K562 (cell line): ENCODE measurements at regions not wholly inside any gene's neighbourhood (a gene's known extent, or its start where the extent isn't known, plus 50 kb on each side); places are given as distances from the start of the nearest gene placed in this dataset.
A peak's percentile ranks its signal among the peaks of the same experiment; 100 is the strongest.

ENCODE experiments used
- ATAC-seq: fragments of 200-7000 bp; cut with Tn5 transposase; 3 replicates; pipeline ENCODE4 v1.9.1; 2020; ENCODE audit warnings: moderate library complexity
- BruUV-seq: library from RNA; stranded (reverse); fragments of 400-500 nt; replicated peaks from 2 replicates; lab custom pipeline; 2021; lab: Mats Ljungman, UMichigan
- CTCF ChIA-PET: fragments of 300-600 bp; formaldehyde crosslinking; extraction: SDS; loops from one replicate; lab custom pipeline; 2021; ENCODE audit warnings: low intra/inter-chr PET ratio; lab: Yijun Ruan, JAX
- POLR2A ChIA-PET: fragments of 300-600, 350-650 bp; sonication (Branson Sonifier 250); formaldehyde crosslinking; extraction: SDS; loops from one replicate; lab custom pipeline; 2021; ENCODE audit warnings: antibody characterized with exemption, inconsistent platforms; lab: Yijun Ruan, JAX
- DNase-seq, 4 experiments: peaks; one replicate each; pipeline versions ENCODE4 v3.0.0 to v3.0.0-alpha.2; 2011 to 2018; ENCODE audit warnings: low spot score in 3 of 4, mixed read lengths in 3 of 4; ENCODE audit errors: extremely low read depth in 1 of 4
- FAIRE-seq: peaks from 2 replicates; lab custom pipeline; 2011; peaks lifted over from hg19 to GRCh38; lab: Jason Lieb, UNC
- H2AFZ ChIP-seq: 2 replicates; pipeline ENCODE4 v1.6.0; 2011; ENCODE audit warnings: low read depth, low read length, control low read depth, inconsistent platforms
- H3K27ac ChIP-seq: fragments of 200-600 bp; 3 replicates; pipeline ENCODE4 v1.8.0; 2011; ENCODE audit warnings: low read depth, mild to moderate bottlenecking, control low read depth, inconsistent platforms, low read length, moderate library complexity, mixed read lengths; ENCODE audit errors: extremely low read depth
- H3K27me3 ChIP-seq, 2 experiments: fragments of 300-600 bp in 1 of 2; 2 replicates in 1 of 2; 3 replicates in 1 of 2; pipeline versions ENCODE4 v1.6.0 to v1.8.0; 2011; ENCODE audit warnings: inconsistent platforms in 2 of 2, low read length in 2 of 2, mild to moderate bottlenecking in 1 of 2, mixed read lengths in 1 of 2, moderate library complexity in 1 of 2; ENCODE audit not compliant: control insufficient read depth in 2 of 2, insufficient read depth in 2 of 2
- H3K36me3 ChIP-seq: fragments of 300-600 bp; 3 replicates; pipeline ENCODE4 v1.8.0; 2011; ENCODE audit warnings: mild to moderate bottlenecking, low read length, inconsistent platforms; ENCODE audit not compliant: control insufficient read depth, insufficient read depth
- H3K4me1 ChIP-seq, 2 experiments: fragments of 200-600 bp in 1 of 2; replicated peaks in 1 of 2; 2 replicates in 1 of 2; 3 replicates in 1 of 2; pipeline versions ENCODE4 v1.5.1 to v1.8.0; 2011; ENCODE audit warnings: inconsistent platforms in 2 of 2, low read length in 2 of 2, mild to moderate bottlenecking in 1 of 2, mixed read lengths in 1 of 2, moderate library complexity in 1 of 2; ENCODE audit not compliant: control insufficient read depth in 2 of 2, insufficient read depth in 2 of 2
- H3K4me2 ChIP-seq: 2 replicates; pipeline ENCODE4 v1.6.1; 2011; ENCODE audit warnings: low read length, control low read depth, inconsistent platforms, mixed read lengths; ENCODE audit not compliant: insufficient read depth
- H3K4me3 ChIP-seq: fragments of 200-600 bp; sonication (generic), shearing (Covaris generic); 2 replicates; pipeline ENCODE4 v1.5.1; 2016; ENCODE audit warnings: control low read depth, inconsistent platforms
- H3K79me2 ChIP-seq: fragments of 200-600 bp; 3 replicates; pipeline ENCODE4 v1.8.0; 2011; ENCODE audit warnings: low read length, inconsistent platforms; ENCODE audit not compliant: control insufficient read depth, insufficient read depth
- H3K9ac ChIP-seq, 2 experiments: 2 replicates each; pipeline versions ENCODE4 v1.6.0 to v1.6.1; 2011; ENCODE audit warnings: low read depth in 2 of 2, low read length in 2 of 2, control low read depth in 1 of 2, inconsistent platforms in 1 of 2, mild to moderate bottlenecking in 1 of 2, mixed read lengths in 1 of 2; ENCODE audit not compliant: insufficient read depth in 1 of 2
- H3K9me1 ChIP-seq: one replicate; pipeline ENCODE4 v1.6.0; 2011; ENCODE audit warnings: inconsistent platforms, mild to moderate bottlenecking, low read length, moderate library complexity; ENCODE audit not compliant: control insufficient read depth, insufficient read depth
- H3K9me3 ChIP-seq: replicated peaks from 2 replicates; pipeline ENCODE4 v1.5.1; 2011; ENCODE audit warnings: low read depth, low read length, inconsistent platforms; ENCODE audit not compliant: control insufficient read depth, insufficient read depth
- H4K20me1 ChIP-seq: replicated peaks from 2 replicates; pipeline ENCODE4 v1.6.1; 2011; ENCODE audit warnings: low read length, inconsistent platforms, mixed read lengths; ENCODE audit not compliant: control insufficient read depth, insufficient read depth
- BHLHE40 ChIP-seq: IDR thresholded peaks from 2 replicates; pipeline ENCODE4 v1.6.1; 2011; ENCODE audit warnings: low read length, improper control_type of control experiment
- CC2D1A ChIP-seq: fragments of 450-650 bp; IDR thresholded peaks from 2 replicates; pipeline ENCODE4 v1.6.1; 2017; ENCODE audit warnings: mild to moderate bottlenecking
- ELF1 ChIP-seq: fragments of 200-800 bp; sonication (Bioruptor generic); IDR thresholded peaks from 2 replicates; pipeline ENCODE4 v1.6.1; 2016; ENCODE audit warnings: missing genetic modification characterization, missing compliant biosample characterization
- ESRRB ChIP-seq: fragments of 250-450 bp; sonication (Bioruptor Pico); IDR thresholded peaks from 2 replicates; pipeline ENCODE4 v1.5.0; 2020; ENCODE audit warnings: mild to moderate bottlenecking, moderate library complexity, borderline replicate concordance
- FOXK1 ChIP-seq: sonication (generic); formaldehyde crosslinking; IDR thresholded peaks from 2 replicates; pipeline ENCODE4 v1.8.0; 2022; ENCODE audit warnings: missing genetic modification reagents, mild to moderate bottlenecking, borderline replicate concordance
- TCF3 ChIP-seq: sonication (generic); formaldehyde crosslinking; IDR thresholded peaks from 2 replicates; pipeline ENCODE4 v1.4.0; 2020; ENCODE audit warnings: mild to moderate bottlenecking, missing genetic modification reagents
- TCFL5 ChIP-seq: fragments of 250-450 bp; sonication (Bioruptor Pico); conservative IDR thresholded peaks from 2 replicates; pipeline ENCODE4 v1.6.1; 2021; ENCODE audit warnings: mild to moderate bottlenecking, moderate library complexity, matching md5 sums
- WGBS: fragments of 100-300 bp; shearing (Covaris generic); methylation state at CpG from one replicate; pipeline ENCODE4 v1.1.6; 2016; ENCODE audit warnings: low coverage, mixed read lengths; ENCODE audit not compliant: insufficient coverage; ENCODE audit errors: missing lambda C conversion rate; 5-methylcytosine and 5-hydroxymethylcytosine counted together
- in situ Hi-C: fragments of 300-500 bp; cut with MboI; formaldehyde crosslinking; loops from 4 replicates; pipeline ENCODE4 v1.15.0; 2018; ENCODE audit warnings: inconsistent platforms, mixed read lengths
- intact Hi-C: fragments of 100-400 bp; cut with micrococcal nuclease; formaldehyde crosslinking; loops from 2 replicates; pipeline ENCODE4 v1.14.2; 2022
- TF ChIP-seq, protein P1 (sequence below): sonication (generic); formaldehyde crosslinking; IDR thresholded peaks from 2 replicates; pipeline ENCODE4 v1.8.1; 2022; ENCODE audit warnings: missing genetic modification reagents

- Histone ChIP-seq H3K9me3 (no peaks in the 10 kb centered on the region), H3K9ac (no peak overlapping the region), H3K4me1 (peaks cover 0 to 6% of the 10 kb centered on the region in 2 experiments; a peak in 1 of 5 replicates), H3K27me3 (peaks cover 9 to 14% of the 10 kb centered on the region in 2 experiments; a peak in 4 of 5 replicates), H3K36me3 (no peaks in the 10 kb centered on the region), H4K20me1 (no peaks in the 10 kb centered on the region), H3K4me3 (no peak overlapping the region), H3K79me2 (no peaks in the 10 kb centered on the region), H3K4me2 (no peak overlapping the region), H2AFZ (no peak overlapping the region), H3K27ac (no peak overlapping the region), H3K9me1 (no peaks in the 10 kb centered on the region)
- in situ Hi-C loops, result no loop called here
- ChIA-PET POLR2A (no interaction called here), CTCF (no interaction called here)
- ATAC-seq, result no peak
- no peak for TF ChIP-seq FOXK1 (CRISPR knock-in tag)
- intact Hi-C loops, result no loop called here
- 1% methylated on average over 6 of the region's 6 CpGs for WGBS
- no peak for FAIRE-seq
- DNase-seq, result no peak
- no TSS peak for BruUV-seq
Observed at GRCh38 chr6:21420926-21421325, 172.6 kb upstream of the SOX4 start.

DNA sequence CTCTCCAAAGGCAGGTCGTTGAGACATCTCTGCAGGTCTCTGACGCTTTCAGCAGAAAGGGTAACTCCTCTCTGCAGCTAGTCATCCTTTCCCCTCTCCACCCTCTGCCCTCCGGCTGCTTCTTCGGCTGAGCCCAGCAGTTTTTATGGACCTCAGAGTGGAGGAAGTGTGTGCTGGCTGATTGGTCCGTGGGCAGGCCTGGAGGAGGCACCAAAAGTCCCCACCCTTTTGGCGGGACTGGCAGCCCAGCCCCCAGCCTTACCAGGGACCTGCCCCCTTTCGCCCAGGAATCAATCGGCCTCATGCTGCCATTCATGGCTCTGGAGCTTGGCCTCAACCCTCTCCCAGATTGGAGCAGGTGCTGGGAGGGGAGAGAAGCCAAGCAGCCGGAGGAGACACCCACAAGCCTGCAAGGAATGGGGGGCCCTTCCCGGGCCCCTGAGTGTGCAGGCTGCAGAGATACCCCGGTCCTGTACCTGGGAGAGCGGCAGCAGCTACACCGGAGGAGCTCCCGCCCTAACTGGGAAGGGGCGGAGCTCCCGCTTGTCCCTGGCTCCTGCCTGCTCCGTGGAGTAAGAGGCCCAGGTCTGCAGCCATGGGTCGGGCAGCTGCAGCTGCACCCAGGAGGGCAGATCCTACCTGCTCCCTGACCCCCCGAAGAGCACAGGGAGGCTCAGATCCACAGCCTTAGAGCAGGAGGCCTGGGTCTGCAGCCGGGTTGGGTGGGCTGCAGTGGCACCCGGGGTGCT, 170.3 kb upstream of the SOX4 start:
- H3K4me2 ChIP-seq, result no peak overlapping the region
- H3K4me3 ChIP-seq, result no peak overlapping the region
- ChIA-PET CTCF (no interaction called here), POLR2A (interaction anchor here (0.6 kb wide), 1 partner anchor 12 kb away, joined by 3 read pairs; no protein-coding TSS in a partner anchor)
- no peaks in the 10 kb centered on the region for H4K20me1 ChIP-seq
- under 1% methylated on average over 19 of the region's 21 CpGs for WGBS
- H3K27ac ChIP-seq, result no peak overlapping the region
- no TSS peak for BruUV-seq
- no peaks in the 10 kb centered on the region for H3K9me3 ChIP-seq
- no peak overlapping the region for H2AFZ ChIP-seq
- peaks cover 9 to 14% of the 10 kb centered on the region in 2 experiments; a peak in 4 of 5 replicates for H3K27me3 ChIP-seq
- no peak for FAIRE-seq
- no peaks in the 10 kb centered on the region for H3K9me1 ChIP-seq
- no peak overlapping the region for H3K9ac ChIP-seq
- H3K79me2 ChIP-seq, result no peaks in the 10 kb centered on the region
- ATAC-seq, result peak; percentile 52
- TF ChIP-seq ESRRB (CRISPR knock-in tag) (no peak), TCF3 (CRISPR knock-in tag) (no peak), ELF1 (tag) (no peak), BHLHE40 (no peak), TCFL5 (CRISPR knock-in tag) (no peak), CC2D1A (no peak)
- TF ChIP-seq, protein P1, sequence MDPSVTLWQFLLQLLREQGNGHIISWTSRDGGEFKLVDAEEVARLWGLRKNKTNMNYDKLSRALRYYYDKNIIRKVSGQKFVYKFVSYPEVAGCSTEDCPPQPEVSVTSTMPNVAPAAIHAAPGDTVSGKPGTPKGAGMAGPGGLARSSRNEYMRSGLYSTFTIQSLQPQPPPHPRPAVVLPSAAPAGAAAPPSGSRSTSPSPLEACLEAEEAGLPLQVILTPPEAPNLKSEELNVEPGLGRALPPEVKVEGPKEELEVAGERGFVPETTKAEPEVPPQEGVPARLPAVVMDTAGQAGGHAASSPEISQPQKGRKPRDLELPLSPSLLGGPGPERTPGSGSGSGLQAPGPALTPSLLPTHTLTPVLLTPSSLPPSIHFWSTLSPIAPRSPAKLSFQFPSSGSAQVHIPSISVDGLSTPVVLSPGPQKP (CRISPR knock-in tag), result no peak
- intact Hi-C loops (no loop called here), in situ Hi-C loops (no loop called here)
- H3K36me3 ChIP-seq, result no peaks in the 10 kb centered on the region
- peaks cover 0 to 6% of the 10 kb centered on the region in 2 experiments; a peak in 1 of 5 replicates for H3K4me1 ChIP-seq
- DNase-seq, result no peak
